Neural cell (in vitro differentiated cells): ENCODE measurements at regions not wholly inside any gene's neighbourhood (a gene's known extent, or its start where the extent isn't known, plus 50 kb on each side); places are given as distances from the start of the nearest gene placed in this dataset.

ENCODE experiments used
- H2AFZ ChIP-seq: fragments of 200-600, 300-800 bp; sonication (generic), shearing (Covaris generic); 2 replicates; pipeline ENCODE4 v1.6.0; 2014; ENCODE audit warnings: low read depth, mild to moderate bottlenecking, antibody characterized with exemption, low read length, moderate library complexity
- H3F3A ChIP-seq: fragments of 200-600 bp; shearing (Covaris generic); 2 replicates; pipeline ENCODE4 v1.6.1; 2016; ENCODE audit warnings: mild to moderate bottlenecking, moderate library complexity, mixed read lengths, antibody characterized with exemption, low read length; ENCODE audit not compliant: insufficient read depth, poor library complexity, severe bottlenecking
- H3K27ac ChIP-seq: fragments of 200-600, 300-800 bp; sonication (generic), shearing (Covaris generic); 2 replicates; pipeline ENCODE4 v1.5.1; 2014; ENCODE audit warnings: mild to moderate bottlenecking, low read length, moderate library complexity
- H3K27me3 ChIP-seq: fragments of 300-800, 200-600 bp; sonication (generic), shearing (Covaris generic); 2 replicates; pipeline ENCODE4 v1.6.0; 2014; ENCODE audit warnings: mild to moderate bottlenecking, low read depth, low read length, moderate library complexity; ENCODE audit not compliant: insufficient read depth
- H3K36me3 ChIP-seq: fragments of 300-800, 200-600 bp; sonication (generic), shearing (Covaris generic); 2 replicates; pipeline ENCODE4 v1.5.1; 2014; ENCODE audit warnings: mild to moderate bottlenecking, antibody characterized with exemption, low read length, moderate library complexity; ENCODE audit not compliant: insufficient read depth
- H3K4me2 ChIP-seq: fragments of 300-800, 200-600 bp; sonication (generic), shearing (Covaris generic); 2 replicates; pipeline ENCODE4 v1.6.0; 2014; ENCODE audit warnings: mild to moderate bottlenecking, low read length
- H3K4me3 ChIP-seq: fragments of 300-800, 200-600 bp; sonication (generic), shearing (Covaris generic); 2 replicates; pipeline ENCODE4 v1.5.1; 2014; ENCODE audit warnings: mild to moderate bottlenecking, low read length, moderate library complexity
- H3K79me2 ChIP-seq: fragments of 200-600 bp; shearing (Covaris generic); replicated peaks from 2 replicates; pipeline ENCODE4 v1.6.0; 2014; ENCODE audit warnings: mild to moderate bottlenecking, low read length, moderate library complexity; ENCODE audit not compliant: insufficient read depth
- H3K9ac ChIP-seq: fragments of 300-800, 200-600 bp; sonication (generic), shearing (Covaris generic); 2 replicates; pipeline ENCODE4 v1.6.1; 2016; ENCODE audit warnings: mild to moderate bottlenecking, low read length, mixed read lengths
- H3K9me2 ChIP-seq: fragments of 200-600 bp; shearing (Covaris generic); 2 replicates; pipeline ENCODE4 v1.6.1; 2016; ENCODE audit warnings: mild to moderate bottlenecking, low read length, mixed read lengths; ENCODE audit not compliant: insufficient read depth
- H3K9me3 ChIP-seq: fragments of 200-600, 300-800 bp; sonication (generic), shearing (Covaris generic); 2 replicates; pipeline ENCODE4 v1.6.1; 2016; ENCODE audit warnings: mild to moderate bottlenecking, mixed run types, low read length, moderate library complexity, mixed read lengths
- H4K20me1 ChIP-seq: fragments of 200-600 bp; shearing (Covaris generic); 2 replicates; pipeline ENCODE4 v1.6.1; 2016; ENCODE audit warnings: mild to moderate bottlenecking, mixed run types; ENCODE audit not compliant: insufficient read depth
- EP300 ChIP-seq: fragments of 450-650 bp; conservative IDR thresholded peaks from 2 replicates; pipeline ENCODE4 v1.6.1; 2014; ENCODE audit warnings: antibody characterized with exemption, mild to moderate bottlenecking, moderate library complexity; ENCODE audit not compliant: poor library complexity, severe bottlenecking
- EZH2 ChIP-seq: fragments of 200-600, 300-800 bp; shearing (Covaris generic), sonication (generic); IDR thresholded peaks from 2 replicates; pipeline ENCODE4 v1.6.1; 2014; ENCODE audit warnings: antibody characterized with exemption, low read length, borderline replicate concordance, mild to moderate bottlenecking; ENCODE audit not compliant: insufficient read depth, poor library complexity, severe bottlenecking
- MXI1 ChIP-seq: fragments of 450-650 bp; conservative IDR thresholded peaks from 2 replicates; pipeline ENCODE4 v1.6.1; 2014; ENCODE audit warnings: antibody characterized with exemption, mild to moderate bottlenecking; ENCODE audit not compliant: poor library complexity, severe bottlenecking
- POLR2AphosphoS5 ChIP-seq: IDR thresholded peaks from 2 replicates; pipeline ENCODE4 v1.6.1; 2012
- RAD21 ChIP-seq: fragments of 450-650 bp; conservative IDR thresholded peaks from 2 replicates; pipeline ENCODE4 v1.6.1; 2014; ENCODE audit warnings: antibody characterized with exemption, mild to moderate bottlenecking, moderate library complexity
- SMC3 ChIP-seq: fragments of 450-650 bp; conservative IDR thresholded peaks from 2 replicates; pipeline ENCODE4 v1.6.1; 2014; ENCODE audit warnings: antibody characterized with exemption, mild to moderate bottlenecking, moderate library complexity; ENCODE audit not compliant: poor library complexity
- TAF1 ChIP-seq: IDR thresholded peaks from 2 replicates; pipeline ENCODE4 v1.6.1; 2012; ENCODE audit warnings: low read depth
- TF ChIP-seq, protein P1 (sequence below): IDR thresholded peaks from 2 replicates; pipeline ENCODE4 v1.6.1; 2012; ENCODE audit warnings: borderline replicate concordance
- TF ChIP-seq, protein P2 (sequence below): fragments of 450-650 bp; IDR thresholded peaks from 2 replicates; pipeline ENCODE4 v1.5.1; 2014; ENCODE audit warnings: antibody characterized with exemption, mild to moderate bottlenecking, moderate library complexity; ENCODE audit not compliant: poor library complexity, severe bottlenecking

DNA sequence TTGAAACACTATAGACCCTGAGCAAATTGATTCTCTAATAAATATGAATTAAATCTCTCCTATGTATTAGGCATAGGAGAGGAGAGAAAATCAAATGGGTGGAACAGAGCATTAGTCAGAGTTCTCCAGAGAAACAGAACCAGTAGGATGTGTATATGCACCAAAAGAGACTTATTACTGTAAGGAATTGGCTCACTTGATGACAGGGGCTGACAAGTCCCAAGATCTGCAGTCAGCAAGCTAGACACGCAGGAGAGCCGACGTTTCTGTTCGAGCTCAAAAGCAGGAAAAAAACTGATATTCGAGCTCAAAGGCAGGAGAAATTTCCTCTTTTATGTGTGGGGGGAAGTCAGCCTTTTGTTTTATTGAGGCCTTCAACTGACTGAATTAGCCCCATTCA lies 259.2 kb upstream of the KAZN start:
- Histone ChIP-seq H3K4me3 (no peak overlapping the region), H3K79me2 (no peaks in the 10 kb centered on the region), H3K9ac (no peak overlapping the region), H3K4me2 (no peak overlapping the region), H3K27me3 (no peaks in the 10 kb centered on the region), H2AFZ (no peak overlapping the region), H3K27ac (no peak overlapping the region), H3K36me3 (no peaks in the 10 kb centered on the region), H3K9me2 (no peaks in the 10 kb centered on the region), H3F3A (no peaks in the 10 kb centered on the region), H4K20me1 (no peaks in the 10 kb centered on the region), H3K9me3 (no peaks in the 10 kb centered on the region)
- no peak for TF ChIP-seq RAD21
- TF ChIP-seq MXI1 = no peak
- TF ChIP-seq, protein P1, sequence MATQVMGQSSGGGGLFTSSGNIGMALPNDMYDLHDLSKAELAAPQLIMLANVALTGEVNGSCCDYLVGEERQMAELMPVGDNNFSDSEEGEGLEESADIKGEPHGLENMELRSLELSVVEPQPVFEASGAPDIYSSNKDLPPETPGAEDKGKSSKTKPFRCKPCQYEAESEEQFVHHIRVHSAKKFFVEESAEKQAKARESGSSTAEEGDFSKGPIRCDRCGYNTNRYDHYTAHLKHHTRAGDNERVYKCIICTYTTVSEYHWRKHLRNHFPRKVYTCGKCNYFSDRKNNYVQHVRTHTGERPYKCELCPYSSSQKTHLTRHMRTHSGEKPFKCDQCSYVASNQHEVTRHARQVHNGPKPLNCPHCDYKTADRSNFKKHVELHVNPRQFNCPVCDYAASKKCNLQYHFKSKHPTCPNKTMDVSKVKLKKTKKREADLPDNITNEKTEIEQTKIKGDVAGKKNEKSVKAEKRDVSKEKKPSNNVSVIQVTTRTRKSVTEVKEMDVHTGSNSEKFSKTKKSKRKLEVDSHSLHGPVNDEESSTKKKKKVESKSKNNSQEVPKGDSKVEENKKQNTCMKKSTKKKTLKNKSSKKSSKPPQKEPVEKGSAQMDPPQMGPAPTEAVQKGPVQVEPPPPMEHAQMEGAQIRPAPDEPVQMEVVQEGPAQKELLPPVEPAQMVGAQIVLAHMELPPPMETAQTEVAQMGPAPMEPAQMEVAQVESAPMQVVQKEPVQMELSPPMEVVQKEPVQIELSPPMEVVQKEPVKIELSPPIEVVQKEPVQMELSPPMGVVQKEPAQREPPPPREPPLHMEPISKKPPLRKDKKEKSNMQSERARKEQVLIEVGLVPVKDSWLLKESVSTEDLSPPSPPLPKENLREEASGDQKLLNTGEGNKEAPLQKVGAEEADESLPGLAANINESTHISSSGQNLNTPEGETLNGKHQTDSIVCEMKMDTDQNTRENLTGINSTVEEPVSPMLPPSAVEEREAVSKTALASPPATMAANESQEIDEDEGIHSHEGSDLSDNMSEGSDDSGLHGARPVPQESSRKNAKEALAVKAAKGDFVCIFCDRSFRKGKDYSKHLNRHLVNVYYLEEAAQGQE = no peak
- TF ChIP-seq SMC3 = no peak
- TF ChIP-seq POLR2AphosphoS5 = no peak
- TF ChIP-seq, protein P2, sequence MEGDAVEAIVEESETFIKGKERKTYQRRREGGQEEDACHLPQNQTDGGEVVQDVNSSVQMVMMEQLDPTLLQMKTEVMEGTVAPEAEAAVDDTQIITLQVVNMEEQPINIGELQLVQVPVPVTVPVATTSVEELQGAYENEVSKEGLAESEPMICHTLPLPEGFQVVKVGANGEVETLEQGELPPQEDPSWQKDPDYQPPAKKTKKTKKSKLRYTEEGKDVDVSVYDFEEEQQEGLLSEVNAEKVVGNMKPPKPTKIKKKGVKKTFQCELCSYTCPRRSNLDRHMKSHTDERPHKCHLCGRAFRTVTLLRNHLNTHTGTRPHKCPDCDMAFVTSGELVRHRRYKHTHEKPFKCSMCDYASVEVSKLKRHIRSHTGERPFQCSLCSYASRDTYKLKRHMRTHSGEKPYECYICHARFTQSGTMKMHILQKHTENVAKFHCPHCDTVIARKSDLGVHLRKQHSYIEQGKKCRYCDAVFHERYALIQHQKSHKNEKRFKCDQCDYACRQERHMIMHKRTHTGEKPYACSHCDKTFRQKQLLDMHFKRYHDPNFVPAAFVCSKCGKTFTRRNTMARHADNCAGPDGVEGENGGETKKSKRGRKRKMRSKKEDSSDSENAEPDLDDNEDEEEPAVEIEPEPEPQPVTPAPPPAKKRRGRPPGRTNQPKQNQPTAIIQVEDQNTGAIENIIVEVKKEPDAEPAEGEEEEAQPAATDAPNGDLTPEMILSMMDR = no peak

DNA sequence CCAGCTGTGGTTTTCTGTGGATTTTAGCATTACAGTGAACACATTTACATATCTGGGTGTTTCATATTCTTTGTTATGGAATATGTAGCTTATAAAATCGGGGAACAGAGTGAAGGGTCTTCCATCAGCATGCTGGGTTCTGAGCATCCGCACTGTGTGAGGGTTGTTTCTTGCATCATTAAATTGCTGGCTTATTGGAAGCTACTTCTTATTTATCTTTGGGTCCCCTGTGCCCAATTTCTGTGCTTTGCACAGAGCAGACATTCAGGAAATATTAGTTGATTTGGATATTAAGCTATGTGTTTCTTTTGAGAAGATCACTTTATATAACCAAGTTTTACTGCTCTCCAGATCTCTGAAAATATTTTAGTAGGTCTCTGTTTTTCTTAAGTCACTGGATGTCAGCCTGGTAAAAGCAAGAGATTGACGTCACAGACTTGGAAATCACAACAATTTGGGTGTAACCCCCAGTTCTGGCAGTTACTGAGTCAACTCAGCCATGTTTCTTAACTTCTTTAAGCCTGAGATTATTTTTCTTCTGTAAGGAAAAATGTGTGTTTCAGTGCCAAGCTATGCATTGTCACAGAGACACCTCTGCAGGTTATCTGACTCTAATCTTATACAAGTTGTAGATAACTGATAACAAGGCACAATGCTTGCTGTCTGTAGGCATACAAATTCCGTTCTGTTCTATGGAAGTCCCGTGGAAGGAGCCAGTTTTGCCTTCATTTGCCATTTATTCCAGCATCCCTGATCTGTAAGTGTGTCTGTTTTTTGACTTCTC lies 258.3 kb upstream of the KAZN start:
- no peaks in the 10 kb centered on the region for H3K9me2 ChIP-seq
- no peaks in the 10 kb centered on the region for H3K9me3 ChIP-seq
- no peak overlapping the region for H3K27ac ChIP-seq
- H3F3A ChIP-seq = no peaks in the 10 kb centered on the region
- TF ChIP-seq MXI1 (no peak), EP300 (no peak), EZH2 (no peak), TAF1 (no peak), RAD21 (no peak), POLR2AphosphoS5 (no peak), SMC3 (no peak)
- TF ChIP-seq, protein P2 = no peak
- TF ChIP-seq, protein P1 = no peak
- no peaks in the 10 kb centered on the region for H3K36me3 ChIP-seq
- no peak overlapping the region for H3K9ac ChIP-seq
- H3K27me3 ChIP-seq = no peaks in the 10 kb centered on the region
- no peak overlapping the region for H3K4me3 ChIP-seq
- H3K79me2 ChIP-seq = no peaks in the 10 kb centered on the region
- no peak overlapping the region for H3K4me2 ChIP-seq
- H2AFZ ChIP-seq = no peak overlapping the region
- no peaks in the 10 kb centered on the region for H4K20me1 ChIP-seq
